ENCODE measurements at regions not wholly inside any gene's neighbourhood (a gene's known extent, or its start where the extent isn't known, plus 50 kb on each side); places are given as distances from the start of the nearest gene placed in this dataset.

DNA sequence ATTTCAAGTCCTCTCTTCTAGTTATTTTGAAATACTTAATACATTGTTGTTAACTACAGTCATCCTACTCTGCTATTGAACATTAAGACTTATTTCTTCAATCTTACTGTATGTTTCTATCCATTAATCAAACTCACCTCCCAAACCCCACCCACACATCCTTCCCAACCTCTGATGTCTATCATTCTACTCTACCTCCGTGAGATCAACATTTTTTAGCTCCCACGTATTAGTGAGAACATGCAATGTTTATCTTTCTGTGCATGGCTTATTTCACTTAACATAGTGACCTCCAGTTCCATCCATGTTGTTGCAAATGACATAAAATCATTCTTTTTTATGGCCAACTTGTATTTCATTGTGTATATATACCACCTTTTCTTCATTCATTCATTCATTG lies 236.6 kb upstream of the CTNNB1 start:
- DNase-seq = no peak

DNA sequence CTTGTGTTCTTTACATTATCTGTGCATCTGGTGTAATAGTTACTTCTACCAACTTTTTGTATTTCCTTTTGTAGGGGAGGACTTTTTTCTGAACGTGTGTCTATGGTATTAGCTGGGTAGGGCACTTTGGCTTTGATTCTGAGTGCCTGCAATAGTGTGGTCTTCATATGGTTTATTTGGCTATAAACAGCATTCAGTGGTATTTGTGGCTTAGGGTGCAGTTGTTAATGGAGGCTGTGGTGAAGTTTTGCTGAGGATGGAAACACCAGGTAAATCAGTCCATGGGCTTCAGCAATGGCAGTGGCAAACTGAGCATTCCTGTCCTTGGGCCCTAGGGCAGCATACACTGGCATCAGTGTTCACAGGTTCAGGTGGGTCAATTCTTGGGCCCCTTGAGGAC lies 230.6 kb upstream of the CTNNB1 start:
- no peak for DNase-seq

DNA sequence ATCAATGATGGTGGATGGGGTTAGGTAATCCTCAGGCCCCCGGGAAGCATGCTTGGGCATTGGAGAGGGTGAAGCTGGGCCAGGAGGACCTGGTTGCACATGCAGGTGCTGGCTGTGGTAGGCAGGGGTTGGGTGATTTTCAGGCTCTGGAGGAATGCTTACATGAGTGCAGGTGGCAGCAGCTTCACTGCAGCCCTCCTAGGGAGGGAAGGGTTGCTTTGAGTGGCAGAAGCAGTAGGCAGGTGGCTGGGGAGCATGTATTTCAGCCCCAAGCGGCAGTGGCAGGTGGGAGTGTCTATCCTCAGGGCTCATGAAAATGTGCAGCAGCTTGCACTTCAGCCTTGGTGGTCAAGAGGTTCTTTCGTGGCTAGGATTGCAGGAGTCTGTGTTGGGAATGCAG lies 230.0 kb upstream of the CTNNB1 start:
- DNase-seq = no peak

DNA sequence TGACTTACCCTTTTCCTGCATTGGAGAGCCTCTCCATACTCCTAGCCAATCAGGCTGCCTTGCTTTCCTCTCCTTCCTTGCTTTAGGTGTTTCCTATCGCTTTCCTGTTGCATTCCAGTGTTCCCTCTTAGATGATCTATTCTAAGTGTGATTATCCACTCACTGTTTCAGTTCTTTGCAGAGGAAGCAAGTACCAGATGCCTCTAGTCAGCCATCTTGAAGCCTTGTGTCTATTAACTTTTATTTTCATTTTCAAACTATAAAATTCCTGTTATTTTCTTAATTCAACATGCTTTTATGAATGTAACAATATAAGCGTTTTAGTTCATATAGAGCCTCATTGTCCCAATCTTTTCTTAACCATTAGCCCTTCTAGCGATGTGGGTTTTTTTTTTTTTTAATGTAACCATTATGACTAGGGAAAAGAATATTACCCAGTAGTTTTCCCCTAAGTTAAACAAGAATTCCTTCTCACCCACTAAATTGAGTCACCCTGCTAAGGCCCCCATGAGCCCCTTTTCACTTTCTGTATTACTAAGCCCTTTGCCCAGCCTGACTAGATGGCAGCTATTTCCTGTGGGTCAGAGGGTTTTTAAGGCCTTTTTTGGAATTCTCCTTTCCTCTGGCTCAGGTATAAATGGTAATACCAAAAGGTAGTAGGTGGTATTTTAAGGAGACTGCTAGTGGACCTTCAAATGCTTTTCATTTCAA lies 229.4 kb upstream of the CTNNB1 start:
- DNase-seq = peak; percentile 8

DNA sequence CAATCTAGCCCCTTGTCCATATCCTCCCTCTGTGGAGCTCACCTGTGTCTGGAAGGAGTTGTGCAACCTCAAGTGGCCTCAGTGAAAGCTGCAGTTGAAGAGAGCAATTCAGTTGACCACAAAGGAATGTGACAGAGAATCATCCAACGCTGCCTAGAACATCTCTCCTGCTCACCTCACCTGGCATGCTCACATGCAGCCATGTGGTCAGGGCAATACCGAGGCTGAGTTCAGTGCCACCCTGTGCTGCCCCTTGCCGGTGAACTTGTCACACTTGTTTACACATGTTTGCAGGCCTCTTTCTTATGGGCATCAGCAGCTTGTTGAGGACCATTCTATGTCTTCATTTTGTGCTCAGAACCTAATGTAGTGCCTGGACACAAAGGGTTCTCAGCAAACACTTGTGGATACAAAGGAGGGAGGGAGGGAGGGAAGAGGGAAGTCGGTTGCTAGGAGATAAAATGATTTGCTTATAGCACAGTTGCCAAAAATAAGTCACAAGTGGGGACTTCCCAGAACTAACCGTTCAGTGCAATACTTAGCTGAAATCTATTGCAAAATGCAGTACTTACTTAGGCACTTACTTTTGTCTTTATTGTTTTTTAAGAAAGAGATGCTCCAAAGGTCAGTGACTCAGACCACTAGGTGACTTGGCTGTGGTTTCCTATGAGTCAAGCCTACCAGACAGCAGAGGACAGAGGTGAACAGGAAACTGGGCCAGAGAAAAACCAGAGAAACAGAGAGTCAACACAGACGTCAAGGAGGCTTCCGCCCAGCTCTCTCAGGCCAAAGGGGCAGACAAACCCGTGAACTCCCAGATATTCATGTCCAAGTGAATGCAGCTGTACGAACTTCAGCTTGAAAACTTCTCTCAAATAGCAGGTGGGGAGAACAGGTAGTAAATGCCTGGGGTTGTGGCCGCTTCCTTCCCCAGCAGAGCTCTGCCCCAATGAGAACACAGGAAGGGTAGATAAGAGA lies 227.8 kb upstream of the CTNNB1 start:
- peak; percentile 83 for DNase-seq

DNA sequence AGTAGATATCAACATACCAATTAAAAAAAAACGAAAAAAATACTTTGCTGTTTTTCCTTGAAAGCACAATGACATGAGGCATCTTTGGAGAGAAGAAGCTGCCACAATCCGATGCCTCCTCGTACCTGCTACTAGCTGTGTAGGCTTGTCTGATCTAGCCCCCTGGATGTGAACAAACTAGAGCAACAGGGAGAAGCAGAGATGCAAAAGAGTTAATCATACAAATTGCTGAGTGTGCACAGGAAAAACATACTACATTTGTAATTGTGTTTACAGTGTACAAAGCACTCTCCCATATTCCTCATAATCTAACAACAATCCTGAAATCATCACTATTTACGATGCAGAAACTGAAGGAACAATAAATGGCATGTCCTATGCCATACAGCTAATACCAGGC lies 227.0 kb upstream of the CTNNB1 start:
- DNase-seq = no peak

DNA sequence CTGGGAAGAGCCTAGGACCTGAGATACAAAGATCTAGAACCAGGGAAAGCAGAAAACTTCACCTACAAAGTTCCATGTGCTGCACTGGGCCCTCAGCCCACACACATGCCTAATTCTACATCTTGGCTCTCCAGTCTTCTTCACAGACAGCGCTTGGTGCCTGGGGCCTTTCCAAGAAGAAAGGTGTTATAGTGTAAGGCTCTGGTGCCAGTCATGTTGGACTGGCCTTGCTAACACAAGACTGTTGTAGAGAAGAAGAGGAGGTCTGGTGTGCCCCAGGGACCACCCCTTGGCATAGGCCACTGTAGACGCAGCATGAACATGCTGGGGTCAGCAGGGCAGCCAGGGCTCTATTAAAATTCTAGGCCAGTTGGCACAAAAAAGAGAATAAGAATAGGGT lies 226.2 kb upstream of the CTNNB1 start:
- no peak for DNase-seq

DNA sequence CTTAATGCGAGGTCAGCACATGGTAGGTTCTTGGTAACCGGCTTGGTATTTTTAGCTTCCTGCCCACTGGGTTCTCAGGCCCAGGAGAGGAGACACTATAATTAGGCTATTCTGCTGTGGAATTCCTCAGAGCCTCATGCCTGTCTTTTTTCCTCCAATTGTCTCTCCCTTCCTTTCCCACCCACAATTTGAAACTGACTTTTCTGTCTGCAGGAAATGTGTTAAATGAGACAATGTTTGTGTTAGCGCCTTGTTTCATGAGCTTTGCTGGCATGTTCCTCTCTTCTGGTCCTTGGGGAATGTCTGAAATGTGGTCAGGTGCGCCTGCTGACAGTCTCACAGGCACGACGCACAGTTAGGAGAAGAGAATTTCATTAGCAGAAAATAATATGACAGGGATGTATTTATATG lies 223.6 kb upstream of the CTNNB1 start:
- no peak for DNase-seq

DNA sequence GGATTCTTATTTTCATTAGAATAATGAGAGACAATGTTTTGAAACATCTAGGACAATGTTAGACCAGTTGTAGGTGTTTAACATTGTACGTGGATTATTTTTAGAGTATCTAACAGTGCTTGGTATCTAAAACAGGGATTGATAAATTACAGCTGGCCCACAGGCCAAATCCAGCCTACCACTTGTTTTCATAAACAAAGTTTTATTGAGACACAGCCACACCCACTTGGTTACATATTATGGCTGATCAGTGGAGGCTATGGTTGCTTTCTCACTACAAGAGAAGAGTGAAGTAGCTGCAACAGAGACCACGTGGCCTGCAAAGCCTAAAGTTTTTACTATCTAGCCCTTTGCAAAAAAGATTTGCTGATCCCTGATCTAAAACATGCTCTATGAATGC lies 223.1 kb upstream of the CTNNB1 start:
- no peak for DNase-seq

DNA sequence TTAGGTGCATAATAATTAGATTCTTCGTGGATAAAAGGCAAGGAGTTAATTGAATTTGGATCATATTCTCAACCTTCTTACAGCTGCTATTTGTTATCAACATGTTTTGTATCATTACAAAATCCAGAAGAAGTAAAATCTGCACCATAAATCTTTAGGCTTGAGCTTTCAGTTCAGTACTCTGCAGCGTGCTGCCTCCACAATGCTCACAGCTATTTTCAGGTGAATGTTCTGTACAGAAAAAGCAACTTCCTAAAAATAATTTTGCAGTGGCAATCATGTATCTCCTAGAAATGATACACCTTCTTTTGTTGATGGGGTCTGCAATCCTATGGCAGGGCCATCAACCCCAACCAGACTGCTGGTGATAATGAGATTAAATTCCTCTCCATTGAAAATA lies 220.9 kb upstream of the CTNNB1 start:
- no peak for DNase-seq

DNA sequence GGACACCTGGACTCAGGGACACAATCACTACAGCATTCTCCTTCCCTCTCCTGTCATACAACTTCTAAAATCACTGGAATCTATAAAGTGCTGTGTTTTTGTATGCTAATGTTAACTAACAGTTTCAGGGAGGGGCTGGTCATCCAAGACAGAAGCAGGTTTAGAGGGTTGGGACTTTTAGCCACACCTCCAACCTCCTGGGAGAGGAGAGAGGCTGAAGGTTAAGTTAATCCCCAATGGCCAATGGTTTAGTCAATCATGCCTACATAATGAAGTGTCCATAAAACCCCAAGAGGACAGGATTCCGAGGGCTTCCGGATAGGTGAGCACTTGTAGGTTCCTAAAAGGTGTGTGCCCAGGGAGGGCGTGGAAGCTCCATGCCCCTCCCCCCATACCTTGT lies 219.3 kb upstream of the CTNNB1 start:
- DNase-seq = no peak

DNA sequence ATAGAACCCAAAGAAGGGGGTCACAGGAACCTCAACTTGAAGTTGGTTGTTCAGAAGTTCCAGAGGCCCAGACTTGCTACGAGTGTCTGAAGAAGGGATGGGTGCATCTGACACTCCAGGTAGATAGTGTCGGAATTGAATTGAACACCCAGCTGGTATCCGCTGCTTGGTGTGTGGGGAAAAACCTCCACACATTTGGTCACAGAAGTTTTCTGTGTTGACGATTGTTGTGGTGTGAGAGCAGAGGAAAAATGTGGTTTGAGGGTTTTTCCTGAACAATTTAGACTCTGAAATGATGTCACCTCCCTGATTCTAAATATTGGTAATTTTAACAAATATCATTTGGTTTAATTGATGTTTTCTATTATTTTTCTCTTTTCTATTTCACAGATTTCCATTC lies 218.8 kb upstream of the CTNNB1 start:
- peak; percentile 33 for DNase-seq

DNA sequence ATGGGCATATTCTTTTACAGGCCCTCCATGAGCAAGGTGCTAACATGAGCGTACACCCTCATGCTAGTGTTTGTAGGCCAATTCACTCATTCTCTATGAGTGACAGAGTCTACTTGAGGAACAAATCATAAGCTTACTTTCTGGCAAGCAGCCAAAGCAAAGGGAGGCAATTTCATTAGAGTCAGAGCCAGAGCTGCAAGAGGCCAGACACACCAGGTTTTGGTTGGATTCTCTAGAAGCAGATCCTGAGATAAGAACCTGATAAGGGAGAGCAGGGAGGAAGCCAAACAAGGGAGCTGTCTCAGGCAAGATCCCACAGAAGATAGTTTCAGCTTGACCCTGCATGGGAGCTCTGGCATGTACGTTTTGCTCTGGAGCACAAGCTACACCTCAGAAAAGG lies 214.1 kb upstream of the CTNNB1 start:
- DNase-seq = no peak

DNA sequence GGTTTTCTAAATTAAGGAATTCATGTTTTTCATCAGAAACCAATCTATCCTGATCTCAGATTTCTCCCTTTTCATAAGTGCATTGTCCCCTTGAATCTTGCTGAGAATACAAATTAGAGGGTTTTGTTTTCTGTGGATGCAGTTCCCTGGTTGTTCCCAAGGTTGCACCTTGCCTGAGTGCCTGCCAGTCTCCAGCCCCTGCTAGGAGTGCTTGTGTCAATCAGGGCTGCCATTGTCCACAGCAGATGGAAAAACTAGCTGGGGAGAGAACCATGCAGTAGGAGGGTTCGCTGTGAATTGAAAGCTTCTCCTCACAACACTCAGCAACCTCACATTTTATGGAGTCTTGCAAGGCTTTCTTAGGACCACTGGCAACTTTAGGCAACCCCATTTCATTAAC lies 210.8 kb upstream of the CTNNB1 start:
- DNase-seq = no peak

DNA sequence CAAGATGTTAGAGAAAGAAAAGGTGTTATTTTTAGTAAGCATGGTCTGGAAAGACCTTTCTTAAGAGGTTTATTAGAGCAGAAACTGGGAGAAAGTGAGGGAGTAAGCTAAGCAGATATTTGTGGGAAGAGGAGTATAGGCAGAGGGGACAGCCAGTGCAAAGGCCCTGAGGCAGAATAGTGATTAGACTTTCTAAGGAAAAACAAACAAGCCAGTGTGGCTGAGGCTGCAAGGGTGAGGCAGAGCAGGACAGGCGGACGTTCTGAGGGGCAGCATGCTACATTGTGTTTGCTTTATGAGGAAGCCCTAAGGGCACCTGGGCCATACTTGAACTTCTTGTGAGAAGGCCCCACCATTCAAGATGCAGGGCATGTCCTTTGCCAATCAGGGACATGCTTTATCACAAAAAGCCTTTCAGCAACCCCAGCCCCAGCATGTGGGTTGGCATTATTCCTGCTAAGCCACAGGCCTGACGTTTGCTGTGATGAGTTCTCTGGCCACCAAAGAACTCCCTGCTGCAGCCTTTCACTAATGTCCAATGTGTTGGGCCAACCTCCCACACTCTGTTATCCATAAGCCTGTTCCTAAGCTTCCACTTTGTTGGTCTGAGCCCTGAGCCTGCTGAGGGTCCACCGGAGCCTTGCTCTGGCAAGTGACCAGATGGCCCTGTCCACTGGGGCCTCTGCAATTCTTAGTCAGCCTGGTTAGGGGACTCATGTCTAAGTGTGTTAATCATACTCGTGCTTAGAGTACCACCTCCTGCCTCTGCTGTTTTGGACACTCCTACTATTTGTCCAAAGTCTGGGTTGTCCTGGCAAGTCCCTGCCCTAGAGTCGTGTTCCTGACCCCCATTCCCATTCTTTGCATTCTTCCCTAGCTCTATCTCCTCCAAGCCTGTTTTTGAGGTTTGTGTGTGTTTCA lies 209.9 kb upstream of the CTNNB1 start:
- no peak for DNase-seq

DNA sequence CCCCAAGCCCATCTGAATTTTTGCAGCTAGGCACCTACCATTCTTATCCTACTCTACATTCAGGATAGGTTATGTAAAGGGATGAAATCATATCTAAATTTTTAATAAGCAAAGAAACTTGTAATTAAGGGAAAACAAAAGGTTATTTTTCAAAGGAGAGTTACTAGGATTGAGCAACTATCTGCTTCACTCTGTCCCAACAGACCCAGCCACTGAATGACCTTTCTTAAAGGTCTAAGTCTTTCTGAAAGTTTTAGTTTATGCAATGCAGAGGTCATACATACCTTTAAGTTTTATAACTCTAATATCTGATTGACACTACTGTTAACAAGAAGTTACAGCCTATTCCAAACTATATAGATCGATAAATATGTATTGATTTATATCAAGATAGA lies 209.2 kb upstream of the CTNNB1 start:
- no peak for DNase-seq

DNA sequence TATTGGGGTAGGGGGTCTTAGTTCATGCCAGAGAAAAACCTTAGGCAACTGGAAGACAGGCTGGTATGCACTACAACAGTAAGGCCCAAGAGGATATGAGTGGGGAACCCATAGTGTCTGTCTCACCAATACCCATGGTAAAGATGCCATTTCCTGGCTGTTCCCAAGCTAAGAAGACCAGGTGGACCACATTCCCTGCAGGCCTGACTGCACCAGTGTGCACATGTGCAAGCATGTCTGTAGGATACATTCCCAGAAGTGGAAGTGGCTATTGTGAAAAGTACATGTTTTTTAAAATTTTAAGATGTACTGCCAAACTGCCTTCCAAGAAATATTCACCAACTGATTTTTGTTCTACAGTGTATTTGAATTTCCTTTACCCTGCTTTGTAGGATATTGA lies 207.3 kb upstream of the CTNNB1 start:
- DNase-seq = no peak

DNA sequence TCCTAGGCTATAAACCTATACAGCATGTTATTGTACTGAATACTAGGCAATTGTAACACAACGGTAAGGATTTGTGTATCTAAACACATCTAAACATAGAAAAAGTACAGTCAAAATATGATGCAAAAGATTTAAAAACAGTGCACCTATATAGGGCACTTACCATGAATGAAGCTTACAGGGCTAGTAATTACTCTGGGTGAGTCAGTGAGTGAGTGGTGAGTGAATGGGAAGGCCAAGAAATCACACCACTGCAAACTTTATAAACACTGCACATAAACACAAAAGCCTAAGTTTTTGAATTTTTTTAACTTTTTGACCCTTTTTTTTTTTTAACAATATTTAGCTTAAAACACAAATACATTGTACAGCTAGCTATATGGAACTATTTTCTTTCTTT lies 204.7 kb upstream of the CTNNB1 start:
- DNase-seq = no peak

DNA sequence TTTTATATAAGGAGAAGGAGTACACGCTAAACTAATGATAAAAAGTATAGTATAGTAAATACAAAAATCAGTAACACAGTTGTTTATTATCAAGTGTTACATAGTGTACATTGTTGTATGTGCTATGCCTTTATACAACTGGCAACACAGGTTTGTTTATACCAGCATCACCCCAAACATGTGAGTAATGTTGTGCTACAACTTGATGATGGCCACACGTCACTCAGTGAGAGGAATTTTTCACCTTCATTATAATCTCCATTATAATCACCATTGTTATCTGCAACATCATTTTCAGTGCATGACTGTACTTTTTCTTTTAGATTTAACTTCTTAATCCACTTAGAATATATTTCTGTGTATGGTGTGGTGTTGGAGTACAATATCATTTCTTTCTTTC lies 204.0 kb upstream of the CTNNB1 start:
- DNase-seq = no peak

DNA sequence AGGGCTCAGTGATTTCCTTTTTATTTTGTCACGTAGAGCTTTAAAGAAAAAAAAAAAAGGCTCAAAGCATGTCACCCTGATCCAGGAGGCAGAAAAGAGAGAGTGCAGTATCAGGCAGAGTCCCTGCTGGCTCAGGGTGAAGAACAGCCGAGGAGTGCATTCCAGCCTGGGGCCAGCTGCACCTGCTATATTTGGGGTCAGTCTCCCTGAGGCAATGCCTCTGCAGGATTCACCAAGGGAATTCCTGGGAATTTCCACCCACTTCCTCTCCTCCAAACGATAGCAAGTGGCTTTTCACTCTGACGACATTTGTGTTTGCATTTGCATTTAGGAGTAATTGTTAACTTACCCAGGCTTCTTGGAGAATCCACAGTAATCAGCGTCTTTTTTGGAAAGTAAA lies 202.9 kb upstream of the CTNNB1 start:
- no peak for DNase-seq

DNA sequence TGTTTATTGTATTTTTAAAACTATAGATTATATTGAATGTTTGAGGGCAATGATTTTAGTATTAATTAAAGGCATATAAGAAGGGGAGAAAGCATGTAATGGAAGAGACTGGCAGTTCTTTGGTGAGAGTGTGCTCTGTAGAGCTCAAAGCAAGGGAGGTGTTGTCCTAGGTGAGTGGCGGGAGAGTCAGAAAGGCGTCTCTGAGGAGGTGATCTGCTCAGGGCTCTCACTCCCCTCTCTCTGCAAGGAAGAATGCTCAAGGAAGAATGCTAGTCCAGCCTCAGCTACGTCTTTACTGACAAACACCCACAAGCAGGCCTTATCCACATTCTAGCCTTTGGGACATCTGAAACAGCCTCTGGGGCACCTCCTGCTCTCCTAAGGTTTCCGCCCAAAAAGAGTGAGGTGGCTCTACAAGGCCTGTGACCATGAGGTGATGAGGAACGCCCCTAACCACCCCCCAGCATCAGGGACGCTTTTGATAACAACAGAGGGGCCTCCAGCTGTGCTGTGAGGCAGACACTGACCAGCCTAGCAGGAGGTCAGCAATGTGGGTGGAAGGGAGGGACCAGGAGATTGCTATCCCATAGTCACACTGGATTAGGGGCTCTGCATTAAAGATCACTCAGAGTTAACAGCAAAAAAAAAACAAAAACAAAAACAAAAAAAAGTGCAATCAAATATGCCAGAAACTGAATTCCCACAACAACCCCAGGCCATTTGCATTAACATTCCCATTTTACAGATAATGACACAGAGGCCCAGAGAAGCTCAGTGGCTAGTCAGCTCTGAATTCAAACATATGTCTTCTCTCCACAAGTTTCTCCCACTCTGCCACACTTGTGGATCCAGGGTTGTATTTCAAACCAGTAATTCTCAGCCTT lies 202.2 kb upstream of the CTNNB1 start:
- DNase-seq = no peak

Data from activated CD4-positive, alpha-beta T cell treated with anti-CD3 and anti-CD28 coated beads, Interleukin-2, amount 50 U/mL, for 16 hours (primary cell).